GM18951 (cell line): ENCODE measurements at regions not wholly inside any gene's neighbourhood (a gene's known extent, or its start where the extent isn't known, plus 50 kb on each side); places are given as distances from the start of the nearest gene placed in this dataset.
"Not testable (repeated sequence)": the region's sequence is repeated elsewhere in the genome, so short reads cannot be mapped to it uniquely, and the experiment has no call there.

Experiments used
- POLR2A ChIP-seq: IDR thresholded peaks from 4 replicates; pipeline ENCODE4 v1.6.1; 2011; ENCODE audit warnings: mild to moderate bottlenecking; ENCODE audit not compliant: insufficient read length, insufficient read depth; ENCODE audit errors: extremely low read depth
- in situ Hi-C: fragments of 300-500 bp; cut with MboI; formaldehyde crosslinking; loops from one replicate; pipeline ENCODE4 v1.12.0; 2022; ENCODE audit warnings: low sequenced_read_pairs, mixed read lengths, inconsistent platforms; ENCODE audit not compliant: unreplicated experiment

GRCh38 chr1:30660241-30660640 lies 63.1 kb downstream of the MATN1 start:
- TF ChIP-seq POLR2A: no peak
- in situ Hi-C loops: no loop called here

- TF ChIP-seq POLR2A: no peak
- in situ Hi-C loops: loop anchor here (5.0 kb wide), 1 partner anchor 1107 kb away; no protein-coding TSS in a partner anchor
Observed at GRCh38 chr1:30659702-30660101, 63.7 kb downstream of the MATN1 start.

- in situ Hi-C loops: loop anchor here (5.0 kb wide), 1 partner anchor 1106 kb away; no protein-coding TSS in a partner anchor
Observed at GRCh38 chr1:30658375-30658774, 65.0 kb downstream of the MATN1 start.

GRCh38 chr1:30658014-30658336 lies 65.4 kb downstream of the MATN1 start:
- in situ Hi-C loops: loop anchor here (5.0 kb wide), 1 partner anchor 1106 kb away; no protein-coding TSS in a partner anchor
- no peak for TF ChIP-seq POLR2A

GRCh38 chr1:30657131-30658013 lies 66.0 kb downstream of the MATN1 start:
- in situ Hi-C loops: loop anchor here (5.0 kb wide), 1 partner anchor 1105 kb away; no protein-coding TSS in a partner anchor
- no peak for TF ChIP-seq POLR2A

GRCh38 chr1:30656171-30656940 lies 67.0 kb downstream of the MATN1 start:
- in situ Hi-C loops: loop anchor here (5.0 kb wide), 1 partner anchor 1104 kb away; no protein-coding TSS in a partner anchor
- TF ChIP-seq POLR2A: no peak

- in situ Hi-C loops: loop anchor here (5.0 kb wide), 1 partner anchor 1103 kb away; no protein-coding TSS in a partner anchor
- TF ChIP-seq POLR2A: no peak
Observed at GRCh38 chr1:30655672-30656071, 67.7 kb downstream of the MATN1 start.

GRCh38 chr1:30654188-30654587 lies 69.2 kb downstream of the MATN1 start:
- no peak for TF ChIP-seq POLR2A

GRCh38 chr1:30652152-30652841 lies 71.1 kb downstream of the MATN1 start:
- in situ Hi-C loops: no loop called here
- no peak for TF ChIP-seq POLR2A

More at GRCh38 chr1:30654188-30654587, 69.2 kb downstream of the MATN1 start:
- in situ Hi-C loops: no loop called here

GRCh38 chr1:30651395-30651794 lies 72.0 kb downstream of the MATN1 start:
- in situ Hi-C loops: not testable (repeated sequence)

GRCh38 chr1:30650968-30651320 lies 72.4 kb downstream of the MATN1 start:
- in situ Hi-C loops: no loop called here
- TF ChIP-seq POLR2A: no peak

GRCh38 chr1:30650038-30650967 lies 73.1 kb downstream of the MATN1 start:
- in situ Hi-C loops: no loop called here

GRCh38 chr1:30649321-30649991 lies 73.9 kb downstream of the MATN1 start:
- in situ Hi-C loops: no loop called here
- no peak for TF ChIP-seq POLR2A

More at GRCh38 chr1:30650038-30650967, 73.1 kb downstream of the MATN1 start:
- TF ChIP-seq POLR2A: no peak
